ENCODE measurements at regions not wholly inside any gene's neighbourhood (a gene's known extent, or its start where the extent isn't known, plus 50 kb on each side); places are given as distances from the start of the nearest gene placed in this dataset.

- no peaks in the 10 kb centered on the region for H3K27me3 ChIP-seq (ENCODE audit: control insufficient read depth, insufficient read depth, low read length)
- no peak overlapping the region for H3K4me3 ChIP-seq (ENCODE audit: low read depth, low read length)
- H3K27ac ChIP-seq (ENCODE audit: low read depth, low read length), result no peak overlapping the region
- H3K4me1 ChIP-seq (ENCODE audit: control insufficient read depth, insufficient read depth, low read length), result no peaks in the 10 kb centered on the region
- no peaks in the 10 kb centered on the region for H3K36me3 ChIP-seq (ENCODE audit: control insufficient read depth, insufficient read depth, low read length)
- H3K9me3 ChIP-seq (ENCODE audit: control insufficient read depth, insufficient read depth, low read length), result no peaks in the 10 kb centered on the region
- no peak overlapping the region for H3K9ac ChIP-seq (ENCODE audit: low read depth, low read length)
Observed at GRCh38 chr11:129680907-129681306, 134.7 kb upstream of the TMEM45B start.

DNA sequence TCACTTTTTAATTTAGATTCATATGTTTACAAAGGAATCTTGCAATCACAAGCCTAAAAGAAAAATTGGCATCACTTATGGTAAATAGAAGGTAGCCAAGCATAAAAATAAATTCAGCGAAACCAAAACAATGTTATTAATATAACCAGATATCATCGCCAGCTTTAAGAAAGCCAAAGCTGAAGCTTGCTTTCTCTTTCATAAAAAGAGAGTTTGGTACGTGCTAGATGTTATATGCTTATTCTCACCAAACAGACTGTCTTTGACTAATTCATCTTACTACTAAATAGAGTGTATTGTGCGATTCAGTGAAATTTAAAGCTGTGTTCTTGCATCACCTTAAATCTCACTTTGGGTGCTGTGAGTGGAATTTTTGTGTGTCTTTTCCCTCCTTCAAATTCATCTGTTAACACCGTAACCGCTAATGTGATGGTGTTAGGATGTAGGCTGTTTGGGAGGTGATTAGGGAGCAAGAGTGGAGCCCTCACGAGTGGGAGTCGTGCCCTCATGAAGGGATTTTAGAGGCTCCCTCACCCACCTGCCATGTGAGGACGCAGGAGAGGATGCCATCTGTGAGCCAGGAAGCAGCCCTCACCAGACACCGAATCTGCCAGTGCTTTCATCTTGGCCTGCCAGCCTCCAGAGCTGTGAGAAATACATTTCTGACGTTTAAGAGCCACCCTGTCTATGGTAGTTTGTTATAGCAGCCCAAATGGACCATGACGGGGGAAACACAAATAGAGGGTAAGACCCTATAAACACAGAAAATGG, 134.1 kb upstream of the TMEM45B start:
- Histone ChIP-seq H3K9ac (ENCODE audit: low read depth, low read length) (no peak overlapping the region), H3K27me3 (ENCODE audit: control insufficient read depth, insufficient read depth, low read length) (no peaks in the 10 kb centered on the region), H3K36me3 (ENCODE audit: control insufficient read depth, insufficient read depth, low read length) (no peaks in the 10 kb centered on the region), H3K4me1 (ENCODE audit: control insufficient read depth, insufficient read depth, low read length) (no peaks in the 10 kb centered on the region), H3K9me3 (ENCODE audit: control insufficient read depth, insufficient read depth, low read length) (no peaks in the 10 kb centered on the region), H3K4me3 (ENCODE audit: low read depth, low read length) (no peak overlapping the region), H3K27ac (ENCODE audit: low read depth, low read length) (no peak overlapping the region)

DNA sequence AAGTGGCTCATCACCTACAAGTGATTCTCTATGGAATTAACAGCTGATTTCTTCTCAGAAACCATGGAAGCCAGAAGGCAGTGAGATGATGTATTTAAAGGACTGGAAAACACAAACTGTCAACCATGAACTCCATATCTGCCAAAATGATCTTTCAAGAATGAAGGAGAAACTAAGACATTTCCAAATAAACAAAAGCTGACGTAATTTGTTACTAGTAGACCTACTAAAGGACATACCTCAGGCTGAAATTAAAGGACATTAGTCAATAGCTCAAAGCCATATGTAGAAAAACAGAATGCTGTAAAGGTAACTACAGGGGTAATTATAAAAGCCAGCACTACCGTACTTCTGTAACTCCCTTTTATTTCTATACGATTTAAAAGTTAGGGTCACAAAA, 129.4 kb upstream of the TMEM45B start:
- Histone ChIP-seq H3K27me3 (ENCODE audit: control insufficient read depth, insufficient read depth, low read length) (no peaks in the 10 kb centered on the region), H3K9me3 (ENCODE audit: control insufficient read depth, insufficient read depth, low read length) (no peaks in the 10 kb centered on the region), H3K4me3 (ENCODE audit: low read depth, low read length) (no peak overlapping the region), H3K9ac (ENCODE audit: low read depth, low read length) (no peak overlapping the region), H3K36me3 (ENCODE audit: control insufficient read depth, insufficient read depth, low read length) (no peaks in the 10 kb centered on the region), H3K27ac (ENCODE audit: low read depth, low read length) (no peak overlapping the region), H3K4me1 (ENCODE audit: control insufficient read depth, insufficient read depth, low read length) (no peaks in the 10 kb centered on the region)

GRCh38 chr11:129691142-129691541, 124.5 kb upstream of the TMEM45B start:
- no peaks in the 10 kb centered on the region for H3K9me3 ChIP-seq (ENCODE audit: control insufficient read depth, insufficient read depth, low read length)
- H3K27ac ChIP-seq (ENCODE audit: low read depth, low read length), result no peak overlapping the region
- H3K36me3 ChIP-seq (ENCODE audit: control insufficient read depth, insufficient read depth, low read length), result no peaks in the 10 kb centered on the region
- no peaks in the 10 kb centered on the region for H3K4me1 ChIP-seq (ENCODE audit: control insufficient read depth, insufficient read depth, low read length)
- H3K9ac ChIP-seq (ENCODE audit: low read depth, low read length), result no peak overlapping the region
- H3K4me3 ChIP-seq (ENCODE audit: low read depth, low read length), result no peak overlapping the region
- H3K27me3 ChIP-seq (ENCODE audit: control insufficient read depth, insufficient read depth, low read length), result peaks cover 8% of the 10 kb centered on the region; the same call in 1 of the 2 replicates

GRCh38 chr11:129694538-129694937, 121.1 kb upstream of the TMEM45B start:
- Histone ChIP-seq H3K4me3 (ENCODE audit: low read depth, low read length) (no peak overlapping the region), H3K36me3 (ENCODE audit: control insufficient read depth, insufficient read depth, low read length) (no peaks in the 10 kb centered on the region), H3K4me1 (ENCODE audit: control insufficient read depth, insufficient read depth, low read length) (no peaks in the 10 kb centered on the region), H3K9ac (ENCODE audit: low read depth, low read length) (no peak overlapping the region), H3K27ac (ENCODE audit: low read depth, low read length) (no peak overlapping the region), H3K27me3 (ENCODE audit: control insufficient read depth, insufficient read depth, low read length) (peaks cover 12% of the 10 kb centered on the region; the same call in 1 of the 2 replicates), H3K9me3 (ENCODE audit: control insufficient read depth, insufficient read depth, low read length) (no peaks in the 10 kb centered on the region)

DNA sequence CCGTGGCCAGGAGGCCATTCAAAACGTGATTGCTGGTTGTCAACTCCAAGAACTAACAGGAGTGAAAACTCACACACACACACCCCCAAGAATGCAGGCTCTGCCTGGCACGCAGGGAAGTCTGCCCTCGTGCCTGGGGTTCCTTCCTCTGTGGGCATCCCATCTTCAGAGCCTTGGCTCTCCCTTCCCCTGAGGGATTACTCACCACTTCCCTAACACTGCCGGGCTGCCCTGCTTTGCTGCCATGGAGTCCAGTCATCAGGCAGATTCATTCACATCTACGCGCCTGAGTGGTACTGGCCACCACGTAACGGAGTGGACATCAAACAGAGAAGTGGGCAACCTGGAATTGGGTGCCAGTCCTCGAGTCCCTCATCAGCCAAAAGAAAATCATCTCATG, 120.7 kb upstream of the TMEM45B start:
- H3K27ac ChIP-seq (ENCODE audit: low read depth, low read length), result no peak overlapping the region
- peaks cover 12% of the 10 kb centered on the region; the same call in 1 of the 2 replicates for H3K27me3 ChIP-seq (ENCODE audit: control insufficient read depth, insufficient read depth, low read length)
- no peak overlapping the region for H3K4me3 ChIP-seq (ENCODE audit: low read depth, low read length)
- no peaks in the 10 kb centered on the region for H3K4me1 ChIP-seq (ENCODE audit: control insufficient read depth, insufficient read depth, low read length)
- no peaks in the 10 kb centered on the region for H3K36me3 ChIP-seq (ENCODE audit: control insufficient read depth, insufficient read depth, low read length)
- no peak overlapping the region for H3K9ac ChIP-seq (ENCODE audit: low read depth, low read length)
- H3K9me3 ChIP-seq (ENCODE audit: control insufficient read depth, insufficient read depth, low read length), result no peaks in the 10 kb centered on the region

GRCh38 chr11:129695571-129696308, 119.9 kb upstream of the TMEM45B start:
- no peaks in the 10 kb centered on the region for H3K9me3 ChIP-seq (ENCODE audit: control insufficient read depth, insufficient read depth, low read length)
- peaks cover 12% of the 10 kb centered on the region; the same call in 1 of the 2 replicates for H3K27me3 ChIP-seq (ENCODE audit: control insufficient read depth, insufficient read depth, low read length)
- H3K9ac ChIP-seq (ENCODE audit: low read depth, low read length), result no peak overlapping the region
- no peak overlapping the region for H3K27ac ChIP-seq (ENCODE audit: low read depth, low read length)
- no peaks in the 10 kb centered on the region for H3K4me1 ChIP-seq (ENCODE audit: control insufficient read depth, insufficient read depth, low read length)
- H3K36me3 ChIP-seq (ENCODE audit: control insufficient read depth, insufficient read depth, low read length), result no peaks in the 10 kb centered on the region
- H3K4me3 ChIP-seq (ENCODE audit: low read depth, low read length), result peak overlapping the region; percentile 55

GRCh38 chr11:129696309-129696989, 119.2 kb upstream of the TMEM45B start:
- no peak overlapping the region for H3K27ac ChIP-seq (ENCODE audit: low read depth, low read length)
- no peaks in the 10 kb centered on the region for H3K4me1 ChIP-seq (ENCODE audit: control insufficient read depth, insufficient read depth, low read length)
- no peak overlapping the region for H3K9ac ChIP-seq (ENCODE audit: low read depth, low read length)
- peaks cover 12% of the 10 kb centered on the region; the same call in 1 of the 2 replicates for H3K27me3 ChIP-seq (ENCODE audit: control insufficient read depth, insufficient read depth, low read length)
- no peaks in the 10 kb centered on the region for H3K9me3 ChIP-seq (ENCODE audit: control insufficient read depth, insufficient read depth, low read length)
- H3K4me3 ChIP-seq (ENCODE audit: low read depth, low read length), result no peak overlapping the region
- H3K36me3 ChIP-seq (ENCODE audit: control insufficient read depth, insufficient read depth, low read length), result no peaks in the 10 kb centered on the region

GRCh38 chr11:129698212-129698611, 117.4 kb upstream of the TMEM45B start:
- Histone ChIP-seq H3K4me1 (ENCODE audit: control insufficient read depth, insufficient read depth, low read length) (no peaks in the 10 kb centered on the region), H3K27ac (ENCODE audit: low read depth, low read length) (no peak overlapping the region), H3K9me3 (ENCODE audit: control insufficient read depth, insufficient read depth, low read length) (no peaks in the 10 kb centered on the region), H3K36me3 (ENCODE audit: control insufficient read depth, insufficient read depth, low read length) (no peaks in the 10 kb centered on the region), H3K4me3 (ENCODE audit: low read depth, low read length) (no peak overlapping the region), H3K9ac (ENCODE audit: low read depth, low read length) (no peak overlapping the region), H3K27me3 (ENCODE audit: control insufficient read depth, insufficient read depth, low read length) (peaks cover 12% of the 10 kb centered on the region; the same call in 1 of the 2 replicates)

- Histone ChIP-seq H3K27ac (ENCODE audit: low read depth, low read length) (no peak overlapping the region), H3K27me3 (ENCODE audit: control insufficient read depth, insufficient read depth, low read length) (peaks cover 9% of the 10 kb centered on the region; the same call in 1 of the 2 replicates), H3K9ac (ENCODE audit: low read depth, low read length) (no peak overlapping the region), H3K4me1 (ENCODE audit: control insufficient read depth, insufficient read depth, low read length) (no peaks in the 10 kb centered on the region), H3K36me3 (ENCODE audit: control insufficient read depth, insufficient read depth, low read length) (no peaks in the 10 kb centered on the region), H3K9me3 (ENCODE audit: control insufficient read depth, insufficient read depth, low read length) (no peaks in the 10 kb centered on the region), H3K4me3 (ENCODE audit: low read depth, low read length) (no peak overlapping the region)
Observed at GRCh38 chr11:129699711-129700304, 115.8 kb upstream of the TMEM45B start.

All from HUES48 (cell line).